Stimulated activated CD8-positive, alpha-beta memory T cell treated with anti-CD3 and anti-CD28 coated beads, Interleukin-7, amount 100 ng/mL, for 1 hour (primary cell): ENCODE measurements at regions not wholly inside any gene's neighbourhood (a gene's known extent, or its start where the extent isn't known, plus 50 kb on each side); places are given as distances from the start of the nearest gene placed in this dataset.
"Not testable (repeated sequence)": the region's sequence is repeated elsewhere in the genome, so short reads cannot be mapped to it uniquely, and the experiment has no call there.

ENCODE experiments used
- DNase-seq, 2 donors: peaks; one replicate each; pipeline ENCODE4 v3.0.0-alpha.2; 2020; ENCODE audit warnings: low read depth in 2 of 2

- no peak for DNase-seq
Measured at GRCh38 chr3:70635301-70635700, 322.9 kb upstream of the MDFIC2 start.

- DNase-seq = no peak
Measured at GRCh38 chr3:70631716-70632307, 319.4 kb upstream of the MDFIC2 start.

DNA sequence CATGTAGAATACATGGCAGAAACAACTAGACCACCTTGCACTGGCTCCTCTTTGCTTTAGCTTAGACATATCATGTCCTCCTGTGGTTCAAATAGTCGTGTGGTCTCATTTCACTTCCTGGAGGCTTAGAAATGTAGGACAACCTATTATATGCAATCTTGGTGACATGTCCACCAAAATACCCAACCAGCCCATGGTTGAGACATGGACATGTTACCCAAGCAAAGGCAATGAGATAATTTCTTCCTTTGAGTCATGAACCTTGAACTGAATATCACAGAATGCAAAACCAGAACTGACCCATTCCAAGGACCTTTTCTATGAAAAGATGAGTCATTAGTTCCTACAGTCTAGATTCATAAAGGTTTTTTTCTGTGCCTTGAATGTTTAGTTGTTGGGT is 309.0 kb upstream of the MDFIC2 start:
- no peak for DNase-seq

DNA sequence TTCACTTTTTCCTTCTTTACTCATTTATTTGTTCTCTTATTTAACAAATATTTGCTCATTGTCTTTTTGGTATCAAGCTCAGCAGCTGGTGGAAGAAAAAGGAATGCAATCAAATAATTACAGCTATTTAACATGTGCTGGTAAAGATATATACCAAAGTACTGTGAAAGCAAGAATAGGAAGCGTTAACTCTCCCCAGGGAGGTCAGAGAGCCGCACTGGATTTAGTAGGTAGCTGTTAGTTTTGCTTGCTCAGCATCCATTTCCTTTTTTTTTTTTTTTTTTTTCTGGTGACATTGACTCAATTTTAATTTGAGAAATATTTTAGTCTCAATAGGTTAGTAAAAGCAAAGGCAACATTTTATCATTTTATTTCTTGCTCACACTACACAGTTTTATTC is 308.5 kb upstream of the MDFIC2 start:
- no peak for DNase-seq

DNA sequence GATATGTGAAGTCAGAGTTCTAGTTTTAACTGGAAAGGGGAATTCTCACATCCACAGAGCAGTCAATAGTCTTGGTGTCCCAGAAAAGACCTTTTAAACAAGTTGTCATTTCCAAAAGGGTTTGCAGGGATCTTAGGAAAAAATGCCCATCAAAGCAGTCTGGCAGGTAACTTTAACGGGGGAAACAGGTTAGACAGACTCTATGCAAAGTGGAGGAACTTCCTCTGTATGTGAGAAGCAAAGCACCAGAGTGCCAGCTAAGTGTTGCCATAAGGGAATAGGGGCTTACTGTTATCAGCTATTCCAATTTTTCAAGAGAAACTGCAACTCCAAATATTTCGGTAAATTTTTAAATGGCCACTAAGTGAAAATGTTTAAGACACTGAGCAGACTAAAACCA is 307.9 kb upstream of the MDFIC2 start:
- no peak for DNase-seq

DNA sequence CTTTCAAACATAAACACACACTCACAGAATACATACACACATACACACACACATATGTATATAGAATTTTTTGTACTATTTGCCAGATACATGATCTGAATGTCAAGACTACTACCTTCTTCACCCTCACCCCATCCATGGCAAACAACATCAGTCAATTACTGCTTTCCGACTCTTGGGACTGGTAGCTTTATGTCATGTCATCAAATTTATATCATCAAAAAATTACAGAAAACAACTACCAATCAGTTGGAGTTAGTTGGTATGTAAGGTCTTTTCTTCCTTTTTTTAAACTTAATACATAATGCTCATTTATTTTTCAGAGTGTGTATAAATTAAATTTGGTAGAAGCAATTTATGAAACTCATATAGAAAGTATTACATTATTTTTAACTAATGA is 305.7 kb upstream of the MDFIC2 start:
- DNase-seq = no peak

- not testable (repeated sequence) for DNase-seq
Measured at GRCh38 chr3:70617349-70617748, 304.9 kb upstream of the MDFIC2 start.

GRCh38 chr3:70615286-70615685 is 302.8 kb upstream of the MDFIC2 start:
- no peak for DNase-seq

DNA sequence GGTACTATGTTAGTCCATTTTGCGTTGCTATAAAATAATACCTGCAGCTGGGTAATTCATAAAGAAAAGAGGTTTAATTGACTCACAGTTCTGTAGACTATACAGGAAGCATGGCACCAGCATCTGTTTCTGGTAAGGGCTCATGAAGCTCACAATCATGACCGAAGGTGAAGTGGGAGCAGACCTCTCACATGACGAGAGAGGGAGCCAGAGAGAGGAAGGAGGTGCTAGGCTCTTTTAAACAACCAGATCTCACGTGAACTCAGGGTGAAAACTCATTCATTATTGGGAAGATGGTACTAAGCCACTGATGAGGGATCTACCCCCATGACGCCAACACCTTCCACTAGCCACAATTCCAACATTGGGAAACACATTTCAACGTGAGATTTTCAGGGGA is 301.7 kb upstream of the MDFIC2 start:
- no peak for DNase-seq

- DNase-seq = no peak
Measured at GRCh38 chr3:70612920-70613319, 300.5 kb upstream of the MDFIC2 start.

GRCh38 chr3:70611667-70612277 is 299.3 kb upstream of the MDFIC2 start:
- DNase-seq = not testable (repeated sequence)

GRCh38 chr3:70608434-70608833 is 296.0 kb upstream of the MDFIC2 start:
- no peak for DNase-seq

- no peak for DNase-seq
Measured at GRCh38 chr3:70607469-70607868, 295.0 kb upstream of the MDFIC2 start.

DNA sequence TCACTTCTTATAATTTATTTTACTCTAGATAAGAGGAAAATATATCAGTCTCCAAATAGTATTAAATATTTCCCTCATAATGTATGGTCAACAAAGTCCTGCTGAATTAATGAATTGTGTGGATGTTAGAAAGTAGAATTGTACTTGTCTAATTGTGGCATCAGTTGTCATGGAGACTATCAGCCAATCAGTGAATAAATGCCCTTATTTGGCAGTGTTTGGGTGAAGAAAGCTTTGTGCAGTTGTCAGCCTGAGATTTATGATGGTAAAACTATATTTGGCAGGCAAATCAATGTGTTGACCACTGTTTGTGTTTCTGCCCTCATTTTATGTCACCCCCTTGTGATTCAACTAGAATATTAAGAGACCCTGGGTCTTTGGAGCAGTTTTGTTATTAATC is 293.6 kb upstream of the MDFIC2 start:
- no peak for DNase-seq

- DNase-seq = no peak
Measured at GRCh38 chr3:70603103-70603502, 290.7 kb upstream of the MDFIC2 start.

DNA sequence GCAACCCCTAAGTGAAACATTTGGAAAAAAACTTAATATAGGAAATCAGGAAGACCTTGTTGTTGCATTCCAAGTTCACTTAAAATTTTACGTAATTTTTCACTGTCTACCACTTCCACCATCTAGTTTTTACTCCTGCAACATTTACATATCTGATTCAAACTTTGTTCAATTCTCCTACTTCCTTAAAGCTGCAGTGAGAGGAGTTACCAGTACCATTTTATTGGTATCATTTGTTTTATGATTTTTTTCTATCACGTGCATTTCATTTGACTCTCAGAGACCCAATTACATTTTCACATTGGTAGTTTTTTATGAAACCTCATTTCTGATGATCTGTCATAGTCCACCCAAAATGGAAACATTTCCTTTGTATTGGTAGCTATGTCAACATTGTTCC is 284.9 kb upstream of the MDFIC2 start:
- no peak for DNase-seq

DNA sequence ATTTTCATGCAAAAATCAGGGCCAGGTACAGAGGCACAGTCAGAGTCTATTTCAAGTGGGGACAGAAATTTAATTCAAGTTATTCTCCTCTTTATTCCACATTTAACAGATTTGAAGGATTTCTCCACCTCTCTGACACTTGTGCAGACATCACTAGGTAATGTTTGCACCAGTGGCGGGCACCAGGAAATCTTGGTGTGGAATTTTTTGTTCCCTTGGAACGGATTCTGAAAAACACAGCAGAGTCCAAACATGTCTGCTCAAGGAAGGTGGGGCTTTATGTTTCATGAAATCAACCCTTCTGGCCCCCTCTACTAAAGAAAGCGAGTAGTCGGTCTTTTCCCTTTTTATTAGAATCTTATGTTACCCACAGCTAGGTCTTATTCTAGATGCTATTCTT is 271.2 kb upstream of the MDFIC2 start:
- no peak for DNase-seq

DNA sequence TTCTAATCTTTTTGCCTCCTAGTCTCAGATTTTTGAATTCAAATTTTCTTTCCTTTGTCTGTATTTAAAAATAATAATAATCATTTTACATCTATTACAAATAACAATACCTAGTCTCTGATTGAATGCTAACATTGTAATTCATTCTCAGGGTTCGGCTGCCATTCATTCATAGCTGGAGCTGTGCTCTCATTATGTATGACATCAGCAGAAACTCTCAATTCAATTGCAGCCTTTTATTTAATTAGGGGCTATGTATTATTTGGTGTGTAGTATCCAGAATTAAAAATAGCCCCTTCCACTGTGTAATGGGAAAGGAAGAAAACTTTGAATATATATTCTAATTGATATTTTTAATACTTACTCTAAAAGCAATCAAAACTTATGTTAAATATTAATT is 270.4 kb upstream of the MDFIC2 start:
- DNase-seq = no peak

DNA sequence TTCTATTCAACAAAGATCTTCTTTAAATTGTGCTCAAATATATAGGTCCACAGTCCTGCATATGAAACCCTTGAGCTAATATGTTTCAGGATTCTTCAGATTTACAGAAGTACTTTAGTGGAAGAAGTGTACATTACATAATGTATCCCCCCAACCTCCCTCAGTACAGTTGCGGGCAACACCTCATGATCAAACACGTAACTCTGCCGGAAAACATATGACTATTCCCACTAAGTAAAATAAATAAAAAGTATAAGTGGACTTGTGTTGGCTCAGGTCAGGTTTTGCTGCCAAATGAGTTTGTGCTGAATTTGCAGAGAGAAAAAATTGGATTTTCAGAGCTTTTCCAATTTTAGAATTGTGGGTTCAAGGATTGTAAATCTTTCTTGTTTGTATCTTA is 267.6 kb upstream of the MDFIC2 start:
- no peak for DNase-seq

GRCh38 chr3:70571696-70572095 is 259.3 kb upstream of the MDFIC2 start:
- DNase-seq = no peak

DNA sequence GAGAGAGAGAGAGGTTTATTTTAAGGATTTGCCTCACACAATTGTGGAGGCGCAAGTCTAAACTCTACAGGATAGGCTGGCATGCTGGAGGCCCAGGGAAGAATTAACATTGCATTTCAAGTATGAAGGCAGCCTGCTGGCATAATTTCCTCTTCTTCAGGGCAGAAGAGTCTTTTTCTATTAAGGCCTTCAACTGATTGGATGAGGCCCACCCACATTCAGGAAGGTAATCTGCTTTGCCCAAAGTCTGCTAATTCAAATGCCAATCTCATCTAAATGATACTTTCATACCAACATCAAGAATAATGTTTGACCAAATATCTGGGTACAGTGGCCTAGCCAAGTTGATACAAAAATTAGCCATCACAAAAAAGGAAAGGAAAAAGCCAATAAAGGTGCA is 258.1 kb upstream of the MDFIC2 start:
- DNase-seq = no peak

DNA sequence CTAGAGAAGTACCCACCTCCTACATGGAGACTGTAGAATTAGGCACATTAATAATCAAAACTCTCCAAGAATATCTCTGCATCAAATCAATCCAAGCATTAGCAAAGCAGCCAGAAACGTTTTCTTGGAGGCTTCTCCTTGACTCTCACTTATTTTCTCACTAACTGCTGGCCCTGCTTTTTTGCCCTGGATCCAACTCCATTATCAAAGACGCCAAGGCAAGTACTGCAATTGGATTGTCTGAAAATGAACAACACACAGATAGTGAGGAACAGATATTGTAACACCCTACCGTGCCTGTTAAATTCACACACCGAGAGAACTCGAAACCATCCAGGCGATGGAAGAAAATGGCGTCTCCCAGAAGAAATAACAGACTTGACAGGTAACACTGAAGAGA is 256.2 kb upstream of the MDFIC2 start:
- no peak for DNase-seq

DNA sequence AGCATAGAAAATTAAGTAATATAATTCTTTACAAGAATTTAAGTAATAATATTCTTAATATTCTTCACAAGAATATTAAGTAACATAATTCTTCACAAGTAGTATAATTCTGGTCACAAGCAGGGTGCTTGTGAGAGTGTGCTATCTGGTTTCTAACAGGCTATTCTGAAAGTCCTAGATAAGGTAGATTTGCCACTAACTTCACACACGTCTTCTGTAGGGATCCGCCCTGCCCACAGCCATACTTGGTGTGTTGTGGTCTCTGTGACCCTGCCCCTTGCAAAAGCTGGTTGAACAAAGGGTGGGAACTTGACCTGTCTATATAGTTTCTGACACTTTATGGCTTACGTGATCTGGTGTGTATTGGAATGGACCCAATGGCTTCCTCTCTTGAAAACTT is 253.4 kb upstream of the MDFIC2 start:
- no peak for DNase-seq

DNA sequence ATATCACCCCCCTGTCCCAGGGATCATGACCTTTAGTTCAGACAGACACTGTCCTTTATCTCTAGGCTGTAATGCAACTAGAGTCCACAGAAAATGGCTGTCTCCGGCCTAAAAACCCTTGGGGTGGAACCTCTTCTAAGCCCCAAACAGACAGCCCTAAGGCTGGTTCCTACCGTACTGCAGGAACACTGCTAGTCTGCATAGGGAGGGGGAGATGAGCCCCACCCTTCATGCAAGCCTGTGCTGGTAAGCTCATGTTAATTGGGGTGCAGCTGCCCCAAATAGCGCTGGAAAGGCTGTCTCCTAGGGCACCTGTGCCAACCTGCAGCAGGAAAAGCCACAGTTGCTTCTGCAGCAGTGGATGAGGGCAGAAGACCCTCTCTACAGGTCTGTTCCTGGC is 252.1 kb upstream of the MDFIC2 start:
- DNase-seq = no peak
